Hematopoietic multipotent progenitor cell treated with erythropoietin and hydrocortisone succinate and interleukin-3 and kit ligand, for 8 days (in vitro differentiated cells): ENCODE measurements at regions not wholly inside any gene's neighbourhood (a gene's known extent, or its start where the extent isn't known, plus 50 kb on each side); places are given as distances from the start of the nearest gene placed in this dataset.
"Not testable (repeated sequence)": the region's sequence is repeated elsewhere in the genome, so short reads cannot be mapped to it uniquely, and the experiment has no call there.

Experiments used
- DNase-seq: peaks from one replicate; pipeline ENCODE4 v3.0.0-alpha.2; 2015

DNA sequence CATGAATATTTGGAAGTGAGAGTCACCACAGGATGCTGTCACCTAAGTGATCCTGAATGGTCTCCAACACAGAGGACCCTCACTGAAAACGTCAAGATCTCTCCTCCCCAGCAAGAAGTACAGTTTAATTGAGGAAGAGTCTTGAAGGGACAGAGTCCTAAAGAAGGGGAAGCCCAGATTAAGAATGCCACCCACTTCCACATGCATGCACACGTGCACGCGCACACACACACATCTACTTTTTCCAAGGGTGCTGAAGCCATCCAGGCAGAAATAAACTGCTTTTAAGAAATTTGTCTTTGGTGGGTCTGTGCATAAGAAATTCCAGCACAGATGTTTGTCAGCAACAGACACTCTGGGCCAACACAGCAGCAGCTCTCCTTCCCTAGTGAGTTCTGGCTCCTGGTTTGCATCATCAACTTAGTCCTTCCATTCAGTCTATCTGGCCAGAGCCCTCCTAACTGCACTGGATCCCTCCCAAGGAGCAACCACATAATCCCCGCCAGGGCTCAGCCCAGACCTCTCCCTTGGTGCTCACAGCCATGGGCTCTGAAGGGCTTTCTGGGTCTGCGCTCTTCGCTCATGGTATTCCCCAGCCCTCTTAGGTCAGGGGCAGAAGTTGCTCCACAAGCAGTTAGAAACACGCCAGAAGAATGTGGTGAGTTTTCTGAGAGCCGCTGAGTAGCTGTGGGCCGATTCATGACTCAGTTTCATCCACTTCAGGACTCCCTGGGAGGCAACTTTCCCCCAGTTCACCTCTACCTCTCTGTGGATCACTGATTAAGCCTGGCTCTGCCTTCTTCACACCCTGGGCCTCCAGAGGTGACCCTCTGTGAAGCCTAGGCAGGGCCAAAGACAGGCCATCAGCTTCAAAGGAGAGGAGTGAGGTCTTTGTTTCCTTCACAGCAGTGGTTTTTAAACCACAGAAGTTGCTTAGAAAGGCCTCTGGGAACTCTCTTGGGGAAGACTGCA is 132.6 kb upstream of the LIPC start:
- no peak for DNase-seq

DNA sequence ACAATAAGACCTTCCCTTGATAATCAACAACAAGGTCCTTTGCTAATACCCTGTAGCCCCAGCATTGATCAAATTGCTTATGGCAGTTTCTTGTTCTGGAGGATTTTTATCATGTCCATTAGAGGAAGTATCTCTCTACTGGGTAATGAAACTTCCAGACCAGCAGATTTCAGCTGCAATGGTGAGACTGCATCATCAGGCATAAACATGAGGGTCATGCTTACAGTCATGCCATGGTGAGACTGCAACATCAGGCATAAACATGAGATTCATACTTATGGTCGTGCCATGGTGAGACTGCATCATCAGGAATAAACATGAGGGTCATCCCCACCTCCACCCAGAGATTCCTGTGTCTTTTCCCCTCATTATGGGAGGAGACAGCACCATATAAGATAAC is 129.0 kb upstream of the LIPC start:
- no peak for DNase-seq

DNA sequence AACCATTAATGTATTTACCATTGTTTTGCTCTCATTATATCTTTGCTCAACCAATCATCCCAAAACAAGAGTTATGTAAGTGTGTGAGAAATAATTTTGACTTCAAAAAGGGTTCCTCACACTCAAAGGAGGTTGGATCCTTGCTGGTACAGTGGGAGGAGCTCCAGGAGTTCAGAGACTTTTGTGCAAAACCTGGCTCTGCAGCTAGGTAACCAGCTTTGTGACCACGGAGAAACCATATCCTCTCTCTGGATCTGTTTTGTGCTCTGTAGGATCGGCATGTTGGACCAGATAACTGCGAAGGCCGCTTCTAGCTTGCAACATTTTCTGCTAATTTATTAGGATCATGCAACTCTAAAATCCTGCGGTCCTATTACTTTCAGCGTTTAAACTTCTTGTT is 128.6 kb upstream of the LIPC start:
- no peak for DNase-seq

DNA sequence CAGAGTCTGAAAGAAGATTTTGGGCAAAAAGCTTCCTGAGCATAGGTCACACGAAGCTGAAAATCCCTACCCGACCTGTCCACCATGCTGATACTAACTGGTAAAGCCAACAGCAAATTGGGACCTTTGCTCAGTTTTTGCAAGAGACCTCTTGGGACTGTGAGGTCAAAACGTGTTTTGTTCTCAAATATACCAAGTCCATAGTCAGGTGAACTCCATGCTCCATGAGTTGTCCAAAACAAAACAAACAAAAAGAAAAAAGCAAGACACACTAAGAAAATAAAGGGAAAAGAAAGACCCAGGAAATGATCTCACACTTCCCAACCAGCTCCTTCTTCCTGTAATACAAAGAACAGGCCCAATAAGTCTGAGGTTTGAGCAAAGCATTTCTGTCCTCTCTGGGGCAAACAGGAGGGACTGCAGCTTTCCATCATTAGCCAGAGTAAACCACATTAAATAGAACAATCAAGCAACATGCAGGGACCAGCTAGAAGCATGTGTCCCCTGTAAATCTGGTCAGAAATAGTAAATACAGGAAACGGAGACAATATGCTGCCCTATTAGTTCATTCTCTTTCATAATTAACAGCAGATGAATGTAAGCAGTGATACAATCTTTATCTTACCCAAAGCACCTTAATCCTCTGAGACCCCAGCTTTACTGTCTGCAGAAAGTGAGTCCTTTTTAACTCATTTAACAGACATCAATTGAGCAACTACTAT is 125.0 kb upstream of the LIPC start:
- no peak for DNase-seq

DNA sequence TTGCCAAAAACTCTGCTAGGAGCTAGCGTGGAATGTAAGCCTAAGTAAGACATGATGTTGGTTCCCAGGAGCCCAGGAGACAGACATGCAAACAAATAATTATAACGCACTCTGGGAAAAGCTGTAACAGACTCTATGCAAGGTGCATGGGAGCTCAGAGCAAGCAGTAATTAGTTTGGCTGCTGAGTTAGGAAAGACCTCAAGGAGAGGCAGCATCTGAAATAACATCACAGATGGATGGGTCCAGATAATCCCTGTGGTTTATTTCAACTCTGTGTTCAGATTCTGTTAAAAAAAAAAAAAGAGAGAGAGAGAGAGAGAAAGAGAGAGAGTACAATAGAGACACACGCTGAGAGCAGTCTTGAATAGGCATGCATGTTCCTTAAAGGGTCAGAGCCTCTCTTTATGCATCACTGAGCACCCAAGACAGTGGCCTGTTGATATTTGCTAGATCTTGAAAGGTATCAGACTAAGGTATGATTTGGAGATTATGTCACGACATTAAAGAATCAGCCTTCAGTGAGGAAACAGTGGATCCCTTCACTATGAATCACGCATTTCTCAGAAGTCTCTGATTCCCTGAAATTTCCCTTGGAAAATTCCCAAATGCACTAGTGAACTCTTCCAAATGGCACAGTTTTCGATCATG is 124.4 kb upstream of the LIPC start:
- DNase-seq, result no peak

DNA sequence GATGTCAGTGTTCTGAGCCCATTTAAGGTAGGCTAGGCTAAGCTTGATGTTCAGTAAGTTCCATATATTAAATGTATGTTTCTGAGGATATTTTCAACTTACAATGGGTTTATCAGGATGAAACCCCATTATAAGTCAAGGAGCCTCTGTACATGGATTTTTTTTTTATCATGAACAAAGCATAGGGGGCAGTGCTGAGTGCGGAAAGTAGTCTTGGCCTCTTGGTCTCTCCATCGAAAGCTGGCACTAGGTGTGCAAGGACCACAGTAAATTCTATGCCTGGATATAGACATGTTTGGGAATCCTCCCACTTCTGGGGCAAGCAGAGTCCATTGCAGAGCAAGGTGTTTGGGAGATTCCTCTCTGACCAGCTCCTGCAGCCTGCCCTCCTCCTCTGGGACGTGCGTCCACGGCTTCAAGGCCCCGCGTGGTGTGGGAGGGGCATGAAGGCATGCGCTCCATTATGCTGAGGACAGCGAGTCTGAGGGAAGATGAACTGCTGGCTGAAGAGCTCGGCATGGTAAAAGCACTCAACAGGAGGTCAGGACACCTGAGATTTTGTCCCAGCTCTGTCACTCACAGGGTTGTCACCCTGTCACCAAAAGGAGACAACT is 122.9 kb upstream of the LIPC start:
- DNase-seq, result no peak

DNA sequence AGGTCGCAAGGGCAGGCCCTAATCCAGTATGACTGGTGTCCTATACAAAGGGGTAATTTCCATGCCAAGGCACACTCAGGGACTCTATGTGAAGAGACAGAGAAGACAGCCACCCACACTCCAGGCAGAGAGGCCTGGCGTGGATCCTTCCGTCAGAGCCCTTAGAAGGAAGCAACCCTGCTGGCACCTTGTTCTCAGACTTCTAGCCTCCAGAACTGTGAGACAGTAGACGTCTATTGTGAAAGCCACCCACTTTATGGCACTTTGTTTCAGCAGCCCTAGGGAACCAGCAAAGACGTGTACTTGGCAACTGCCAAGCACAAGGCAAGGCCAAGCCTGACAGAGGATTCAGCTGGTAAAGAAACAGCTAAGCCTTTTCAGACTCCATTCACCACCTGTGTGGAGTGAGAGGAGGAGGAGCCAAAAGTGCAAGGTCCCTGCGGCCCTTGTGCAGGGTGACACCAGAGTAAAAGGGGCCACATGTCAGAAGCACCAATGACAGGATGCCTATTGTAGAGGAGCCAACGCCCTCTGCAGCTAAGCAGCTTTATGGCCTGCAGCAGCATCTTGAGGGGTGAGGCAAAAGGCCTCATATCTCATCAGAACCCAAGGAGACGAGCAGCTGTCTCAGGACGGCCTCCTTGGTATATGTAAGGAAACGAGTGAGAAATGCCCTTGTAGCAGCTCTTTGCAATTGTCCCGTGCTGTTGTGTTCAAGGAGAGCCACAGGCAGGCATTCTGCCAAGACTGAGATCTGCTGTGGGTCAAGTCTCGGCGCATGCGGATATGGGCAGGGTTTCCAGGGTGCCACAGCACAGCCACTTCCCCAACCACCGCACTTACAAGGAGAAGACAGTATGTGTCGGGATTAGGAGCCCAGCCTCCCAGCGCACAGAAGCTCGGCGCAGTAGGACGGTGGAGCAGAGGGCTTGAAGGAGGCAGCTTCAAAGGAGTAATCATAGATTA is 121.5 kb upstream of the LIPC start:
- no peak for DNase-seq

DNA sequence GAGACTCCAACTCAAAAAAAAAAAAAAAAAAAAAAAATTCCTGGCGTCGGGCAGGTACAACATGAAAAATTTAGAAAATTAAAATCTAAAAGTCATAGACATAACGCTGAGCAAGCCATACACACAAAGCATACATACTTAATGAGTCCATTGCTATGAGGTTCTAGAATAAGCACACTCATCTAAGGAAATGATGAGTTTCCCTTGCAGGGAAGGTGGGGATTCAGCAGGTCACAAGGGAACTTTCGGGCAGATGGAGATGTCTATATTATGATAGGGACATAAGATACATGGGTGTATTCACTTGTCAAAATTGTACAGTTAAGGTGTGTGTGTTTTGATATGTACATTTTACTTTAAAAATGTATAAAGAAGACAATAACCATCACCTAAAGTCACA is 120.2 kb upstream of the LIPC start:
- DNase-seq, result no peak

DNA sequence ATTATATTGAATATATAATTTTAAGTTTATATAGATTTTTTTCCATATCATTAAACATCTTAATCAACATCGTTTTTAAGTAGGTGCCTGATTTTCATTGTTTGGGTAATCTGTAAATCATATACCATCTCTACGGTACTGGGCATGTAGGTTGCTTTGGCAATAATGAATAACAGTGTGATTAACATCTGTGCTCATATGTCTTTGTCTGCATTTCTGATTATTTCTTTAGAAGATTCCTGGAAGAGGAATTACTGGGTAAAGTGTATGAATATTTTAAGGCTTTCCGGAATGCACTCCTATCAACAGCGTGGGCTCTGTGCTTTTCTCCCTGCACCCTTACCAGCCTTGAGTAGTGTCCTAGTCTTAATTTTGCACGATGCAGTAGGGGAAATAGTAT is 119.8 kb upstream of the LIPC start:
- DNase-seq, result no peak

DNA sequence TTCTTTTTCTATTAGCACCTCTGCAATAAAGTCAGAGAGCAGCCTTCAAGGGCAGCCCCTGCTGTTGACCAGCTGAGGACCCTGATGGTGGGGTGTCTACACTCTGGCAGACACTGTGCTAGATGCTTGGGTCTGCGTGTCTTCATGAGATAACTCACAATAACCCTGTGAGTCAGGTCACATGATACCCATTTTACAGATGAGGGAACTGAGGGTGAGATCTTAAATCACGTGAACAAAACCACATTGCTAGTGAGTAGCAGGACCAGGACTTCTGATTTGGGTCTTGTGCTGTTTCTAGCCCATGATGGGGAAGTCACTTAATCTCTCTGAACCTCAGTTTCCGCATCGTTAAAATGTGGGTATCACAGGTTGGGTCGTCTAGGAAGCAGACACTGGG is 118.5 kb upstream of the LIPC start:
- peak; percentile 53 for DNase-seq

DNA sequence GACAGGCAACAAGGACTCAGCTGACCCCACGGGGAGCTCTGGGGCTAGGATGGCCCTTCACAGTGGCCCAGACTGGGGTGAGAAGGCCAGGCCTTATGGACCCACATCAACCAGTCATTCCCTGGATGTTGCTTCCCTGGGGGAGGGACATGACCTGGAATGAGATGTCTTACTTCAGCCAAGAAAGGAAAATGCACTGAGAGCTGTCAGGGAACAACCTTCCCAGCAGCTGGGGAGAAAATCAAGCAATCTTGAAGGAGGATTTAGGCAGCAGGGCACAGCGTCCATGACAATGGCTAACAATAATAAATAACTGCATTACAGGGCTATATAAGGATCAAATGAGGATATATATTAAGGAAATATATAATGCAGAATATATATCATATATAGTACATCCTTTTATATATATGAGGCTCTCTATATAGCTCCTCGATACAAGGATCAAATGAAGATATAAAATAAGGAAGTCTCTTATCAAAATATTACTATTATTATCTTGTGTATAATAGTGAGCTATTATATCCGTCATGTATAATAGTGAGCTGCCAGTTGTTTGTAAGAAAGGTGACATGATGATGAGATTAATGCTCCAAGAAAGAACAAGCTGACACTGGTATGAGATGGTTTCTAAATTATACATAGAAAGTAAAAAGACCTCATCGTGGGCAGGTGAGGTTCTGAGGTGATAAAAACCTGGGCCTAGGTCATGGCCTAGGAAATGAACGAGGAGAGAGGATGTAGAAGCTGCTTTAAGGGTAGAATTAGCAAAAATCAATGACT is 117.8 kb upstream of the LIPC start:
- DNase-seq, result no peak

DNA sequence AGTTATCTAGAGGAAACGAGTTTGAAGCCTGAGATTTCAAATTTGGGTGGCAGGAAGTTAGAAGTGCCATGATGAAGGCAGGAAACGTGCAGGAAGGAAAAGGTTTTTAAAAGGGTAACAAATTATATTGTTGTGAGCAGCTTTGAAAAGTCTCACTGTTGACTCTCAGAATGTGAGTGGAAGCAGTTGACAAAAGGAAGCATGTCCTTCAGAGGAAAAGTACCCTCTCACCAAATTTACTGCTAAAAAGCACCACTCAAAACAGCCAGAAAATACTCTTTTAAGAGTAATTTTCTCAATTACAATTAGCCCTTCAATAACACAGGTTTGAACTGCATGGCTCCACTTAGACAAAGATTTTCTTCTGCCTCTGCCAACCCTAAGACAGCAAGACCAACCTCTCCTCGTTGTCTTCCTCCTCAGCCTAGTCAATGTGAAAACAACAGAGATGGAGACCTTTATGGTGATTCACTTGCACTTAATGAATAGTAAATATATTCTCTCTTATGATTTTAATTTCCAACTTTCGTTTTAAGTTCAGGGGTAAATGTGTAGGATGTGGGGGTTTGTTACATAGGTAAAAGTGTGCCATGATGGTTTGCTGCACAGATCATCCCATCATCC is 117.1 kb upstream of the LIPC start:
- no peak for DNase-seq

DNA sequence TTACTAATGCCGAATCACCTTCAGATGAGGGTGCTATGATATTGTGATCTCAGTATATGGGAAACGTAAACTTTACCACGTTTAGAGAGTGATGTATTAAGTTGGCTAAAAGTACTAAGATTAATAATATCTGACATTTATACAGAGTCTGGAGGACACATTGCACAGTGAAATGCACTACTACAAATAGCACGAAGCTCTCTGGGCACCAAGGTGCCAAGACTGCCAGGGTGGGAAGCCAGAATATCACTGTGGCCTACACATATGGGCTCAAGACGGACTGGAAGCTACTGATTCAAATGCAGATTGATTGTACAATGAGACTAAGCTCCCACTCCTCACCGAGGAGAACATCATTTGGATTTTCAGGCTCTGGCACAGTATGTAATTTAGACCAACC is 113.3 kb upstream of the LIPC start:
- no peak for DNase-seq

DNA sequence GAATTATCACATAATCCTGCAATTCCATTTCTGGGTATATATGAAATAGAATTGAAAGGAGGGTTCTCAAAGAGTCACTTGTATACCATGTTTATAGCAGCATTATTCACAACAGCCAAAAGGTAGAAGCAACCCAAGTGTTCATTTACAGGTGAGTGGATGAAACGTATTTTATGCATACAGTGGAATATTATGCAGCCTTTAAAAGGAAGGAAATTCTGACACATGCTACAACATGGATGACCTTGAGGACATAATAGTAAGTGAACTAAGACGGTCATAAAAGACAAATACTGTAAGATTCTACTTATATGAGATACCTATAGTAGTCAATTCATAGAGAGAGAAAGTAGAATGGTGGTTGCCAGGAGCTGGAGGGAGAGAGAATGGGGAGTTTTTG is 110.8 kb upstream of the LIPC start:
- DNase-seq, result no peak

DNA sequence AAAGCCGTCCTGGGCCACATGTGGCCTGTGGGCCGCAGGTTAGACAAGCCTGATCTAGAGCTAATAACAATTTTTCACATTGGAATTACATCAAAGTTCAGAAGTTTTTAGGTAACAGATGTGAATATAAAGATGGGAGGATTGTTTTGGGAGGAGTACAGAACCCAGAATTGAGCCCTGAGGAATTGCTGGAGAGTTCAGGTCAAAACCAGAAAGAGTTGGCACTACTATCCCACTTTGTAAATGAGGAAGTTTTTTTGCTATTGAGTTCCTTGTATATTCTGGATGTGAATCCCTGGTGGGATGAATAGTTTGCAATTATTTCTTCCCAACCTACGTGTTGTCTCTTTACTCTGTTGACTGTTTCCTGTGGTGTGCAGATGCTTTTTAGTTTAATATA is 109.5 kb upstream of the LIPC start:
- DNase-seq, result no peak

DNA sequence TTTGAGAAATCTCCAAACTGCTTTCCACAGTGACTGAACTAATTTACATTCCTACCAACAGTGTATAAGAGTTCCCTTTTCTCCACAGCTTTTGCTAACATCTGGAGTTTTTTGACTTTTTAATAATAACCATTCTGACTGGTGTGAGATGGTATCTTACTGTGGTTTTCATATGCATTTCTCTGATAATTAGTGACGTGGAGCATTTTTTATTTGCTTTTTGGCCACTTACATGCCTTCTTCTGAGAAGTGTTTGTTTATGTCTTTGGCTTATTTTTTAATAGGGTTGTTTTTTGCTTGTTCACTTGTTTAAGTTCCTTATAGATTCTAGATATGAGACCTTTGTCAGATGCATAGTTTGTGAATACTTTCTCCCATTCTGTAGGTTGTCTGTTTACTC is 108.5 kb upstream of the LIPC start:
- DNase-seq, result not testable (repeated sequence)

DNA sequence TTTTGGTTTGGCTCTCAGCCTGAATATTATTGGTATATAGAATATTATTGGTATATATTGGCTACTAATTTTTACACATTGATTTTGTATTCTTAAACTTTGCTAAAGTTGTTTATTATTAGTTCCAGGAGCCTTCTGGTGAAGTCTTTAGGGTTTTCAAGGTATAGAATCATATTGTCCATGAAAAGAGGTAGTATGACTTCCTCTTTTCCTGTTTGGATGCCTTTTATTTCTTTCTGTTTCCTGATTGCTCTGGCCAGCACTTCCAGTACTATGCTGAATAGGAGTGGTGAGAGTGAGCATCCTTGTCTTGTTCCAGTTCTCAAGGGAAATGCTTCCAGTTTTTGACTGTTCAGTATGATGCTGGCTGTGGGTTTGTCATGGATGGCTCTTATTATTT is 107.3 kb upstream of the LIPC start:
- no peak for DNase-seq

DNA sequence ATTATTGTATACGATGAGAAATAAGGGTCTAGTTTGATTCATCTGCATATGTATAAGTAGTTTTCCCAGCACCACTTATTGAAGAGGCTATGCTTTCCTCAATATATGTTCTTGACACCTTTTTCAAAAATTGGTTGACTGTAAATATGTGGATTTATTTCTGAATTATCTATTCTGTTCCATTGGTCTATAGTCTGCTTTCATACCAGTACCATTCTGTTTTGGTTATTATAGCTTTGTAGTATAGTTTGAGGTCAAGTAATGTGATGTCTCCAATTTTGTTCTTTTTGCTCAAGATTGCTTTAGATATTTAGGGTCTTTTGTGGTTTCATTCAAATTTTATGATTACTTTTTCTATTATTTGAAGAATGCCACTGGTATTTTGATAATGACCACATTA is 103.8 kb upstream of the LIPC start:
- no peak for DNase-seq

DNA sequence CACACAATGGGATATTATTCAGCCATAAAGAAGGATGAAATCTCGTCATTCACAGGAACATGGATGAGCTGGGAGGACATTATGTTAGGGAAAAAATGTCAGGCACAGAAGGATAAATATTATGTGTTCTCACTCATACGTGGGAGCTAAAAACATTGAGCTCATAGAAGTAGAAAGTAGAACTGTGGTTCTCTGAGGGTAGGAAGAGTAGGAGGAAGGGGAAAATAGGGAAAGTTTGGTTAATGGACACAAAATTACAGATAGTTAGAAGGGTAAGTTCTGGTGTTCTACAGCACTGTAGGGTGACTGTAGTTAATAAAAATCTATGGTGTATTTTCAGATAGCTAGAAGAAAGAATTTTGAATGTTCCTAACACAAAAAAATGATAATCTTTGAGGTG is 102.6 kb upstream of the LIPC start:
- no peak for DNase-seq

DNA sequence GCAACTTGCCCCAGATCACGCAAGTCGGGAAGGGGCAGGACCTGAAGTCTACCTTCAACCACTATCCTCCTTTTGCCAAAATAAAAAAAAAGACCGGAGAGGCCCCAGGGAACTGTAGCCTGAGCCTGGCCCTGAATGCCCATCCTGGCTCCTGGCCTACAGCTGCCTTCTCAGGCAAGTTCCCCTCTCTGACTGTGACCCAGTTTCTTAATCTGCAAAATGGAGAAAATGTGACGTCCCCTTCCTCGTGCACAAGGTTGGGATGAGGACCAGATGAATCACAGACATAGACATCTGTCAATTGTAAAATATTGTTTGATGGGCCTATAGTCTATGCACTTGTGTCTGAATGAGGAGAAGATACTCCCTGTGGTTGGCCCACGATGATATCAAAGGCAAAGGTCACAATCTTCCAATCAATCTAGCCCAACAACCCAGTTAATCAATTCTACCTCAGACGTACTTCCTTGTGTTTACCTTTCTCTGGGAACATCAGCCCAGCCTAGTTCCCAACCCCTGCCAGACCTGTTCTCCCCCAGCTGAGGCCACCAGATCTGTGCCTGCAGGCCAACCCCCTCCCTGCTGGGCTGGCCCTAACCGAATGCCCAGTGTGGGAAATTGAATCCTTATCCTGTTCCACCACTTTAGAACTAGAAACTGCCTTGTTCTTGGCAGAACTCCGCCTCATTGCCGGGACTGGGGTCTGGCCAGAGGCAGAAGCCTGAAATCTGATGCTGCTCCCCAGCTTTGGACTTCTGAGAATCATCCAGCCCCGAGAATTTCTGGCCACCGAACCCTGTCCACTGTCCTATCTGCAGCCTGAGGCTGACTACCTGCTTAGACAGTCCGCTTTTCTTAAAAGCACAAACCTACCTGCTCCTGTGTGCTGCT is 101.8 kb upstream of the LIPC start:
- DNase-seq, result no peak
